ENCODE measurements at regions not wholly inside any gene's neighbourhood (a gene's known extent, or its start where the extent isn't known, plus 50 kb on each side); places are given as distances from the start of the nearest gene placed in this dataset.

- TF ChIP-seq CTCF (IDR thresholded peaks at IDR 0.05), result no peak
- DNase-seq (no peak), ATAC-seq (no peak)
- H3K9me3 ChIP-seq, result no peaks in the 10 kb centered on the region
- H3K4me3 ChIP-seq, result no peak overlapping the region
- no peak overlapping the region for H3K27ac ChIP-seq
- H3K4me1 ChIP-seq, result no peaks in the 10 kb centered on the region
- no peaks in the 10 kb centered on the region for H3K36me3 ChIP-seq
- intact Hi-C loops (cut with DNase I), result no loop called here
- H3K27me3 ChIP-seq (ENCODE audit: low read depth), result no peaks in the 10 kb centered on the region
These were observed 210.8 kb upstream of the NR2F2 start for GRCh38 chr15:96119734-96120133.

GRCh38 chr15:96121086-96121920, 209.2 kb upstream of the NR2F2 start:
- ATAC-seq, result no peak
- intact Hi-C loops (cut with DNase I), result no loop called here
- Histone ChIP-seq H3K27me3 (ENCODE audit: low read depth) (no peaks in the 10 kb centered on the region), H3K4me3 (no peak overlapping the region), H3K4me1 (no peaks in the 10 kb centered on the region), H3K36me3 (no peaks in the 10 kb centered on the region), H3K27ac (no peak overlapping the region), H3K9me3 (no peaks in the 10 kb centered on the region)
- DNase-seq, result no peak
- TF ChIP-seq CTCF (IDR thresholded peaks at IDR 0.05), result no peak

GRCh38 chr15:96122077-96123027, 208.1 kb upstream of the NR2F2 start:
- Histone ChIP-seq H3K4me3 (no peak overlapping the region), H3K27ac (no peak overlapping the region), H3K36me3 (no peaks in the 10 kb centered on the region), H3K9me3 (no peaks in the 10 kb centered on the region), H3K27me3 (ENCODE audit: low read depth) (no peaks in the 10 kb centered on the region), H3K4me1 (no peaks in the 10 kb centered on the region)
- ATAC-seq (no peak), DNase-seq (no peak)
- no peak for TF ChIP-seq CTCF (IDR thresholded peaks at IDR 0.05)
- intact Hi-C loops (cut with DNase I), result no loop called here

GRCh38 chr15:96123028-96123400, 207.5 kb upstream of the NR2F2 start:
- Histone ChIP-seq H3K36me3 (no peaks in the 10 kb centered on the region), H3K27ac (no peak overlapping the region), H3K4me3 (no peak overlapping the region), H3K9me3 (no peaks in the 10 kb centered on the region), H3K27me3 (ENCODE audit: low read depth) (no peaks in the 10 kb centered on the region), H3K4me1 (no peaks in the 10 kb centered on the region)
- no peak for ATAC-seq
- intact Hi-C loops (cut with DNase I), result no loop called here
- no peak for TF ChIP-seq CTCF (IDR thresholded peaks at IDR 0.05)
- no peak for DNase-seq

- H3K27me3 ChIP-seq (ENCODE audit: low read depth), result no peaks in the 10 kb centered on the region
- no peak overlapping the region for H3K27ac ChIP-seq
- no peak for DNase-seq
- no peak overlapping the region for H3K4me3 ChIP-seq
- intact Hi-C loops (cut with DNase I), result no loop called here
- ATAC-seq, result no peak
- TF ChIP-seq CTCF (IDR thresholded peaks at IDR 0.05), result no peak
- no peaks in the 10 kb centered on the region for H3K4me1 ChIP-seq
- no peaks in the 10 kb centered on the region for H3K9me3 ChIP-seq
- H3K36me3 ChIP-seq, result no peaks in the 10 kb centered on the region
These were observed 206.8 kb upstream of the NR2F2 start for GRCh38 chr15:96123630-96124187.

Measured in lower lobe of right lung (tissue), 2 donors.